WTC11 (cell line): ENCODE measurements at regions not wholly inside any gene's neighbourhood (a gene's known extent, or its start where the extent isn't known, plus 50 kb on each side); places are given as distances from the start of the nearest gene placed in this dataset.

Source experiments
- ATAC-seq: fragments of 200-7000 bp; cut with Tn5 transposase; 2 replicates; pipeline ENCODE4 v1.10.0; 2021; ENCODE audit warnings: mild to moderate bottlenecking, moderate library complexity
- CTCF ChIA-PET: fragments of 300-600 bp; sonication (Branson Sonifier 250); formaldehyde crosslinking; loops from one replicate; lab custom pipeline; 2021; ENCODE audit warnings: antibody characterized with exemption; lab: Charles Lee
- POLR2A ChIA-PET: fragments of 350-600 bp; sonication (Branson Sonifier 250); formaldehyde crosslinking; loops from one replicate; lab custom pipeline; 2021; ENCODE audit warnings: antibody characterized with exemption; lab: Charles Lee
- DNase-seq: peaks from one replicate; pipeline ENCODE4 v3.0.0; 2021; ENCODE audit warnings: low spot score
- H3K27ac Mint-ChIP-seq: 2 replicates; pipeline ENCODE4 v1.8.0; 2021; ENCODE audit warnings: mixed read lengths
- H3K27me3 Mint-ChIP-seq: 2 replicates; pipeline ENCODE4 v1.8.0; 2021; ENCODE audit warnings: low read depth, mild to moderate bottlenecking, moderate library complexity, mixed read lengths
- H3K36me3 Mint-ChIP-seq: 2 replicates; pipeline ENCODE4 v1.8.0; 2021; ENCODE audit warnings: mixed read lengths
- H3K4me1 Mint-ChIP-seq: 2 replicates; pipeline ENCODE4 v1.8.0; 2022; ENCODE audit warnings: mixed read lengths
- H3K4me3 Mint-ChIP-seq: 2 replicates; pipeline ENCODE4 v1.8.0; 2021; ENCODE audit warnings: mild to moderate bottlenecking, moderate library complexity, mixed read lengths
- H3K9me3 Mint-ChIP-seq: 2 replicates; pipeline ENCODE4 v1.8.0; 2021; ENCODE audit warnings: mixed read lengths
- ATF2 ChIP-seq: sonication (generic); formaldehyde crosslinking; IDR thresholded peaks from 2 replicates; pipeline ENCODE4 v1.8.1; 2022; ENCODE audit warnings: low read depth, missing genetic modification reagents, borderline replicate concordance
- ATF6 ChIP-seq: sonication (generic); formaldehyde crosslinking; IDR thresholded peaks from 2 replicates; pipeline ENCODE4 v1.8.1; 2023; ENCODE audit warnings: mild to moderate bottlenecking, missing genetic modification reagents
- CTCF ChIP-seq: fragments of 200-600 bp; IDR thresholded peaks from 2 replicates; pipeline ENCODE4 v1.8.0; 2022; ENCODE audit warnings: antibody characterized with exemption
- FOXJ3 ChIP-seq: sonication (generic); formaldehyde crosslinking; IDR thresholded peaks from 2 replicates; pipeline ENCODE4 v1.9.0; 2021; ENCODE audit warnings: missing genetic modification reagents, mild to moderate bottlenecking, borderline replicate concordance
- JAZF1 ChIP-seq: fragments of 250-450 bp; sonication (Bioruptor Pico); IDR thresholded peaks from 2 replicates; pipeline ENCODE4 v1.9.0; 2021; ENCODE audit warnings: moderate library complexity, mild to moderate bottlenecking, inconsistent platforms
- JUN ChIP-seq: sonication (generic); formaldehyde crosslinking; IDR thresholded peaks from 2 replicates; pipeline ENCODE4 v1.8.0; 2023; ENCODE audit warnings: mild to moderate bottlenecking, missing genetic modification reagents
- MAX ChIP-seq: sonication (generic); formaldehyde crosslinking; IDR thresholded peaks from 2 replicates; pipeline ENCODE4 v1.8.0; 2022; ENCODE audit warnings: mild to moderate bottlenecking, missing genetic modification reagents
- NR2C2 ChIP-seq: sonication (generic); formaldehyde crosslinking; IDR thresholded peaks from 2 replicates; pipeline ENCODE4 v1.8.0; 2022; ENCODE audit warnings: mild to moderate bottlenecking, missing genetic modification reagents
- OVOL2 ChIP-seq: fragments of 250-450 bp; sonication (Bioruptor Pico); IDR thresholded peaks from 2 replicates; pipeline ENCODE4 v1.9.0; 2021; ENCODE audit warnings: mild to moderate bottlenecking, borderline replicate concordance
- PREB ChIP-seq: sonication (generic); formaldehyde crosslinking; IDR thresholded peaks from 2 replicates; pipeline ENCODE4 v1.8.1; 2022; ENCODE audit warnings: mild to moderate bottlenecking, missing genetic modification reagents, moderate library complexity, borderline replicate concordance
- SOX15 ChIP-seq: fragments of 250-450 bp; sonication (Bioruptor Pico); IDR thresholded peaks from 2 replicates; pipeline ENCODE4 v1.9.0; 2021; ENCODE audit warnings: mild to moderate bottlenecking
- ZNF396 ChIP-seq: fragments of 250-450 bp; sonication (Bioruptor Pico); IDR thresholded peaks from 2 replicates; pipeline ENCODE4 v1.8.0; 2021; ENCODE audit warnings: mild to moderate bottlenecking, moderate library complexity, borderline replicate concordance
- ZNF512 ChIP-seq: sonication (generic); formaldehyde crosslinking; IDR thresholded peaks from 2 replicates; pipeline ENCODE4 v1.8.1; 2022; ENCODE audit warnings: missing genetic modification reagents, borderline replicate concordance
- TF ChIP-seq, protein P1 (sequence below): sonication (generic); formaldehyde crosslinking; IDR thresholded peaks from 2 replicates; pipeline ENCODE4 v1.8.1; 2023; ENCODE audit warnings: mild to moderate bottlenecking, missing genetic modification reagents, borderline replicate concordance
- TF ChIP-seq, protein P2 (sequence below): sonication (generic); formaldehyde crosslinking; conservative IDR thresholded peaks from 2 replicates; pipeline ENCODE4 v1.8.1; 2022; ENCODE audit warnings: mild to moderate bottlenecking, missing genetic modification reagents
- TF ChIP-seq, protein P3 (sequence below): sonication (generic); formaldehyde crosslinking; IDR thresholded peaks from 2 replicates; pipeline ENCODE4 v1.8.1; 2023; ENCODE audit warnings: mild to moderate bottlenecking, moderate library complexity, missing genetic modification reagents
- TF ChIP-seq, protein P4 (sequence below): sonication (generic); formaldehyde crosslinking; IDR thresholded peaks from 2 replicates; pipeline ENCODE4 v1.8.0; 2022; ENCODE audit warnings: mild to moderate bottlenecking, missing genetic modification reagents

DNA sequence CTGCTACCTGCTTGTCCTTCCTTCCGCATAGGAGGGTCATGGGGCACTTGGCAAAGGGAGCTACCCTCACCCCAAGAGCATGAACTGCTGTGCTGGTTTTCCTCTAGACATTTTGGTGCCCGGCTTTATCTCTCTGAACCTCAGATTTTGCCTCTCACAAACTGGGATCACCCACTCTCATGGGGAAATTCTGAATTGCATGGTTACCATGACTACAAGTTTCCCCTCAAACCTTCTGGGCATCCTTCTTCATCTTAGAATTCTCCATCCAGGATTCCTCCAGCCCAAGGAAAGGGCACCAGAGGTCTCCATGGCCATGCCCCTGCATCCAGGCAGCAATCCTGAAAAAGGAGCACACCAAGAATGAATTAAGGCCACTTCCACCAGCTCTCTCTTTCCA lies 180.1 kb upstream of the NECTIN1 start:
- ATAC-seq: no peak
- H3K9me3 Mint-ChIP-seq: peaks cover 2% of the 10 kb centered on the region; the same call in 1 of the 2 replicates
- no peak for DNase-seq
- CTCF ChIA-PET: interaction anchor here (1.7 kb wide), 1 partner anchor 28 kb away, joined by 4 read pairs; no protein-coding TSS in a partner anchor
- H3K27ac Mint-ChIP-seq: no peak overlapping the region
- POLR2A ChIA-PET: no interaction called here
- no peaks in the 10 kb centered on the region for H3K36me3 Mint-ChIP-seq
- H3K4me1 Mint-ChIP-seq: peaks cover 28% of the 10 kb centered on the region
- H3K4me3 Mint-ChIP-seq: no peak overlapping the region
- TF ChIP-seq, protein P1, sequence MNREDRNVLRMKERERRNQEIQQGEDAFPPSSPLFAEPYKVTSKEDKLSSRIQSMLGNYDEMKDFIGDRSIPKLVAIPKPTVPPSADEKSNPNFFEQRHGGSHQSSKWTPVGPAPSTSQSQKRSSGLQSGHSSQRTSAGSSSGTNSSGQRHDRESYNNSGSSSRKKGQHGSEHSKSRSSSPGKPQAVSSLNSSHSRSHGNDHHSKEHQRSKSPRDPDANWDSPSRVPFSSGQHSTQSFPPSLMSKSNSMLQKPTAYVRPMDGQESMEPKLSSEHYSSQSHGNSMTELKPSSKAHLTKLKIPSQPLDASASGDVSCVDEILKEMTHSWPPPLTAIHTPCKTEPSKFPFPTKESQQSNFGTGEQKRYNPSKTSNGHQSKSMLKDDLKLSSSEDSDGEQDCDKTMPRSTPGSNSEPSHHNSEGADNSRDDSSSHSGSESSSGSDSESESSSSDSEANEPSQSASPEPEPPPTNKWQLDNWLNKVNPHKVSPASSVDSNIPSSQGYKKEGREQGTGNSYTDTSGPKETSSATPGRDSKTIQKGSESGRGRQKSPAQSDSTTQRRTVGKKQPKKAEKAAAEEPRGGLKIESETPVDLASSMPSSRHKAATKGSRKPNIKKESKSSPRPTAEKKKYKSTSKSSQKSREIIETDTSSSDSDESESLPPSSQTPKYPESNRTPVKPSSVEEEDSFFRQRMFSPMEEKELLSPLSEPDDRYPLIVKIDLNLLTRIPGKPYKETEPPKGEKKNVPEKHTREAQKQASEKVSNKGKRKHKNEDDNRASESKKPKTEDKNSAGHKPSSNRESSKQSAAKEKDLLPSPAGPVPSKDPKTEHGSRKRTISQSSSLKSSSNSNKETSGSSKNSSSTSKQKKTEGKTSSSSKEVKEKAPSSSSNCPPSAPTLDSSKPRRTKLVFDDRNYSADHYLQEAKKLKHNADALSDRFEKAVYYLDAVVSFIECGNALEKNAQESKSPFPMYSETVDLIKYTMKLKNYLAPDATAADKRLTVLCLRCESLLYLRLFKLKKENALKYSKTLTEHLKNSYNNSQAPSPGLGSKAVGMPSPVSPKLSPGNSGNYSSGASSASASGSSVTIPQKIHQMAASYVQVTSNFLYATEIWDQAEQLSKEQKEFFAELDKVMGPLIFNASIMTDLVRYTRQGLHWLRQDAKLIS (CRISPR knock-in tag): no peak
- TF ChIP-seq ZNF396 (CRISPR knock-in tag): no peak
- no peak for TF ChIP-seq OVOL2
- TF ChIP-seq JUN (CRISPR knock-in tag): no peak
- TF ChIP-seq ATF2: no peak
- no peak for TF ChIP-seq FOXJ3 (CRISPR knock-in tag)
- TF ChIP-seq, protein P2, sequence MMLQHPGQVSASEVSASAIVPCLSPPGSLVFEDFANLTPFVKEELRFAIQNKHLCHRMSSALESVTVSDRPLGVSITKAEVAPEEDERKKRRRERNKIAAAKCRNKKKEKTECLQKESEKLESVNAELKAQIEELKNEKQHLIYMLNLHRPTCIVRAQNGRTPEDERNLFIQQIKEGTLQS (CRISPR knock-in tag): no peak
- TF ChIP-seq ZNF512 (CRISPR knock-in tag): no peak
- no peak for TF ChIP-seq NR2C2
- TF ChIP-seq, protein P3, sequence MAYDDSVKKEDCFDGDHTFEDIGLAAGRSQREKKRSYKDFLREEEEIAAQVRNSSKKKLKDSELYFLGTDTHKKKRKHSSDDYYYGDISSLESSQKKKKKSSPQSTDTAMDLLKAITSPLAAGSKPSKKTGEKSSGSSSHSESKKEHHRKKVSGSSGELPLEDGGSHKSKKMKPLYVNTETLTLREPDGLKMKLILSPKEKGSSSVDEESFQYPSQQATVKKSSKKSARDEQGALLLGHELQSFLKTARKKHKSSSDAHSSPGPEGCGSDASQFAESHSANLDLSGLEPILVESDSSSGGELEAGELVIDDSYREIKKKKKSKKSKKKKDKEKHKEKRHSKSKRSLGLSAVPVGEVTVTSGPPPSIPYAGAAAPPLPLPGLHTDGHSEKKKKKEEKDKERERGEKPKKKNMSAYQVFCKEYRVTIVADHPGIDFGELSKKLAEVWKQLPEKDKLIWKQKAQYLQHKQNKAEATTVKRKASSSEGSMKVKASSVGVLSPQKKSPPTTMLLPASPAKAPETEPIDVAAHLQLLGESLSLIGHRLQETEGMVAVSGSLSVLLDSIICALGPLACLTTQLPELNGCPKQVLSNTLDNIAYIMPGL (CRISPR knock-in tag): no peak
- no peak for TF ChIP-seq MAX
- no peak for TF ChIP-seq CTCF
- no peak for TF ChIP-seq PREB (CRISPR knock-in tag)
- no peak for TF ChIP-seq JAZF1
- no peak for TF ChIP-seq SOX15 (CRISPR knock-in tag)
- no peak for TF ChIP-seq ATF6
- TF ChIP-seq, protein P4, sequence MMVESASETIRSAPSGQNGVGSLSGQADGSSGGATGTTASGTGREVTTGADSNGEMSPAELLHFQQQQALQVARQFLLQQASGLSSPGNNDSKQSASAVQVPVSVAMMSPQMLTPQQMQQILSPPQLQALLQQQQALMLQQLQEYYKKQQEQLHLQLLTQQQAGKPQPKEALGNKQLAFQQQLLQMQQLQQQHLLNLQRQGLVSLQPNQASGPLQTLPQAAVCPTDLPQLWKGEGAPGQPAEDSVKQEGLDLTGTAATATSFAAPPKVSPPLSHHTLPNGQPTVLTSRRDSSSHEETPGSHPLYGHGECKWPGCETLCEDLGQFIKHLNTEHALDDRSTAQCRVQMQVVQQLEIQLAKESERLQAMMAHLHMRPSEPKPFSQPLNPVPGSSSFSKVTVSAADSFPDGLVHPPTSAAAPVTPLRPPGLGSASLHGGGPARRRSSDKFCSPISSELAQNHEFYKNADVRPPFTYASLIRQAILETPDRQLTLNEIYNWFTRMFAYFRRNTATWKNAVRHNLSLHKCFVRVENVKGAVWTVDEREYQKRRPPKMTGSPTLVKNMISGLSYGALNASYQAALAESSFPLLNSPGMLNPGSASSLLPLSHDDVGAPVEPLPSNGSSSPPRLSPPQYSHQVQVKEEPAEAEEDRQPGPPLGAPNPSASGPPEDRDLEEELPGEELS (CRISPR knock-in tag): no peak
- H3K27me3 Mint-ChIP-seq: no peaks in the 10 kb centered on the region; the same call in 1 of the 2 replicates
